ENCODE measurements at regions not wholly inside any gene's neighbourhood (a gene's known extent, or its start where the extent isn't known, plus 50 kb on each side); places are given as distances from the start of the nearest gene placed in this dataset.
A peak's percentile ranks its signal among the peaks of the same experiment; 100 is the strongest.

- peaks cover 2% of the 10 kb centered on the region; the same call in 1 of the 2 replicates for H4K20me1 ChIP-seq (ENCODE audit: insufficient read depth, low read length)
- CTCF ChIA-PET (ENCODE audit: low intra/inter-chr PET ratio, low total read pairs), result no interaction called here
- H3K9ac ChIP-seq (ENCODE audit: insufficient read depth, low read depth, low read length), result peak overlapping the region; percentile 4; the same call in 1 of the 2 replicates
- no peaks in the 10 kb centered on the region for H3K27me3 ChIP-seq (ENCODE audit: control insufficient read depth in 1 of 2, insufficient read depth in 2 of 2, low read length in 2 of 2)
- FAIRE-seq, result peak; percentile 28
- peak; percentile 78 for ATAC-seq
- H3K36me3 ChIP-seq (replicated peaks in 1 of 2; ENCODE audit: control insufficient read depth in 1 of 2, insufficient read depth in 2 of 2, low read length in 2 of 2), result peaks cover 0 to 1% of the 10 kb centered on the region in 2 experiments; a peak in 1 of 5 replicates
- peak overlapping the region; percentile 63 for H3K4me2 ChIP-seq (ENCODE audit: low read depth, low read length)
- POLR2A ChIA-PET, result interaction anchor here (1.3 to 1.7 kb wide), 2 partner anchors 7 to 75 kb away, joined by 3 to 32 read pairs; no protein-coding TSS in a partner anchor
- in situ Hi-C loops (cut with HindIII; ENCODE audit: extremely low pct_ligation_motif_present, low pct_unique_long_range_greater_than_20kb), result no loop called here
- H3K27ac ChIP-seq (ENCODE audit: extremely low read length, insufficient read depth, low read length), result peak overlapping the region; percentile 71
- intact Hi-C loops (cut with micrococcal nuclease; ENCODE audit: unreplicated experiment), result loop anchor here (2.0 kb wide), 1 partner anchor 613 kb away; no protein-coding TSS in a partner anchor
- peak overlapping the region in 2 of 3 experiments; percentile 1 to 36; a peak in 1 of 6 replicates for H3K4me3 ChIP-seq (replicated peaks in 1 of 3; ENCODE audit: insufficient read depth in 1 of 3, low read depth in 2 of 3, low read length in 3 of 3)
- H3K79me2 ChIP-seq (ENCODE audit: insufficient read depth, low read length), result peaks cover 30% of the 10 kb centered on the region
- BruUV-seq (replicated peaks), result no TSS peak
- H3K4me1 ChIP-seq (ENCODE audit: insufficient read depth, low read length), result peaks cover 95% of the 10 kb centered on the region
- 15% methylated on average over 6 of the region's 6 CpGs for WGBS (ENCODE audit: low lambda C conversion rate)
- DNase-seq (ENCODE audit: low spot score), result peak; percentile 91
- no peak overlapping the region for H2AFZ ChIP-seq (ENCODE audit: low read length)
- H3K9me3 ChIP-seq (ENCODE audit: low read length), result no peaks in the 10 kb centered on the region
- TF ChIP-seq SSRP1 (CRISPR knock-in tag; IDR thresholded peaks at IDR 0.05) (no peak; the same call in 1 of the 2 replicates), EP300 (IDR thresholded peaks at IDR 0.05; ENCODE audit: low read depth in 2 of 2, low read length in 2 of 2) (peak in 1 of 2 experiments; percentile 96; a peak in 2 of 4 replicates), EP300 (CRISPR knock-in tag; IDR thresholded peaks at IDR 0.05; ENCODE audit: borderline replicate concordance) (peak; percentile 88), ZNF75D (CRISPR knock-in tag; IDR thresholded peaks at IDR 0.05; ENCODE audit: borderline replicate concordance) (no peak), ATF4 (CRISPR knock-in tag; IDR thresholded peaks at IDR 0.05) (peak in 1 of 2 experiments; percentile 66; a peak in 2 of 4 replicates), DPF2 (CRISPR knock-in tag; IDR thresholded peaks at IDR 0.05; ENCODE audit: borderline replicate concordance, low read depth) (peak; percentile 89), ISL2 (CRISPR knock-in tag; IDR thresholded peaks at IDR 0.05) (peak; percentile 98), STAT6 (CRISPR knock-in tag; IDR thresholded peaks at IDR 0.05; ENCODE audit: borderline replicate concordance) (no peak), DMAP1 (CRISPR knock-in tag; IDR thresholded peaks at IDR 0.05) (0 out of 2 replicates have a peak, but pooled peaks have one; percentile 44), ZNF383 (CRISPR knock-in tag; IDR thresholded peaks at IDR 0.05; ENCODE audit: borderline replicate concordance) (no peak), ZNF629 (CRISPR knock-in tag; conservative IDR thresholded peaks at IDR 0.05) (peak; percentile 33; the same call in 1 of the 2 replicates), TCF7 (IDR thresholded peaks at IDR 0.05; ENCODE audit: low read depth) (peak; percentile 83), MXD3 (CRISPR knock-in tag; IDR thresholded peaks at IDR 0.05) (no peak), HOXD1 (CRISPR knock-in tag; IDR thresholded peaks at IDR 0.05) (peak; percentile 97), SMAD3 (CRISPR knock-in tag; IDR thresholded peaks at IDR 0.05) (peak; percentile 58; the same call in 1 of the 2 replicates), CSRNP1 (CRISPR knock-in tag; IDR thresholded peaks at IDR 0.05) (no peak), ZNF205 (CRISPR knock-in tag; IDR thresholded peaks at IDR 0.05) (peak; percentile 85; the same call in 1 of the 2 replicates), ZNF224 (CRISPR knock-in tag; IDR thresholded peaks at IDR 0.05) (no peak), KDM3A (CRISPR knock-in tag; IDR thresholded peaks at IDR 0.05; ENCODE audit: low read depth) (no peak), ZNF562 (CRISPR knock-in tag; IDR thresholded peaks at IDR 0.05; ENCODE audit: borderline replicate concordance) (no peak)
These were observed 368.9 kb downstream of the UTRN start for GRCh38 chr6:144653885-144654505.

Measured in HepG2 (cell line).